NB4 (cell line): ENCODE measurements at regions not wholly inside any gene's neighbourhood (a gene's known extent, or its start where the extent isn't known, plus 50 kb on each side); places are given as distances from the start of the nearest gene placed in this dataset.

Experiments
- DNase-seq: peaks from one replicate; pipeline ENCODE4 v3.0.0; 2010; ENCODE audit warnings: low read depth
- H3K4me3 ChIP-seq: one replicate; pipeline ENCODE4 v1.5.1; 2011; ENCODE audit warnings: mild to moderate bottlenecking, low read depth, low read length, moderate library complexity
- CTCF ChIP-seq: IDR thresholded peaks from one replicate; pipeline ENCODE4 v1.5.1; 2012; ENCODE audit warnings: low read depth, low read length
- MAX ChIP-seq: IDR thresholded peaks from 2 replicates; pipeline ENCODE4 v1.6.1; 2011; ENCODE audit warnings: low read depth, low read length
- MYC ChIP-seq: IDR thresholded peaks from 2 replicates; pipeline ENCODE4 v1.6.1; 2011; ENCODE audit warnings: low read depth, low read length
- POLR2A ChIP-seq: IDR thresholded peaks from 2 replicates; pipeline ENCODE4 v1.6.1; 2011; ENCODE audit warnings: mild to moderate bottlenecking; ENCODE audit not compliant: insufficient read length; ENCODE audit errors: extremely low read depth

- H3K4me3 ChIP-seq: no peak overlapping the region
- no peak for DNase-seq
- TF ChIP-seq MYC (no peak), CTCF (no peak), MAX (no peak), POLR2A (no peak)
These were observed 111.2 kb upstream of the ALX4 start for GRCh38 chr11:44421090-44421675.

GRCh38 chr11:44423289-44423688, 113.3 kb upstream of the ALX4 start:
- TF ChIP-seq POLR2A: no peak
- TF ChIP-seq MYC: no peak
- no peak for TF ChIP-seq MAX
- TF ChIP-seq CTCF: no peak
- DNase-seq: no peak
- no peak overlapping the region for H3K4me3 ChIP-seq

- no peak for DNase-seq
- H3K4me3 ChIP-seq: no peak overlapping the region
- TF ChIP-seq CTCF: no peak
- no peak for TF ChIP-seq MYC
- no peak for TF ChIP-seq POLR2A
- no peak for TF ChIP-seq MAX
These were observed 114.9 kb upstream of the ALX4 start for GRCh38 chr11:44424841-44425240.

- DNase-seq: no peak
- TF ChIP-seq MAX (no peak), POLR2A (no peak), MYC (no peak), CTCF (no peak)
- no peak overlapping the region for H3K4me3 ChIP-seq
These were observed 116.2 kb upstream of the ALX4 start for GRCh38 chr11:44426119-44426518.

- TF ChIP-seq MAX: no peak
- TF ChIP-seq POLR2A: no peak
- no peak for TF ChIP-seq CTCF
- TF ChIP-seq MYC: no peak
- H3K4me3 ChIP-seq: no peak overlapping the region
These were observed 117.0 kb upstream of the ALX4 start for GRCh38 chr11:44426958-44427357.

More at GRCh38 chr11:44426958-44427357, 117.0 kb upstream of the ALX4 start:
- no peak for DNase-seq
